Dermis microvascular lymphatic vessel endothelial cell (primary cell): ENCODE measurements at regions not wholly inside any gene's neighbourhood (a gene's known extent, or its start where the extent isn't known, plus 50 kb on each side); places are given as distances from the start of the nearest gene placed in this dataset.
"Not testable (repeated sequence)": the region's sequence is repeated elsewhere in the genome, so short reads cannot be mapped to it uniquely, and the experiment has no call there.

ENCODE experiments used
- DNase-seq, 2 donors: peaks; one replicate each; pipeline versions ENCODE4 v3.0.0 to v3.0.0-alpha.2; 2010; ENCODE audit warnings: low read depth in 2 of 2

GRCh38 chr7:56697058-56697457, 435.2 kb downstream of the ZNF479 start:
- DNase-seq, result not testable (repeated sequence)

GRCh38 chr7:56686276-56686859, 445.9 kb downstream of the ZNF479 start:
- no peak for DNase-seq

- no peak for DNase-seq
Observed at GRCh38 chr7:56639173-56639746, 493.0 kb downstream of the ZNF479 start.

GRCh38 chr7:56609852-56610355, 493.7 kb upstream of the NUPR2 start:
- no peak for DNase-seq

- DNase-seq, result no peak
Observed at GRCh38 chr7:56605146-56605545, 488.9 kb upstream of the NUPR2 start.

- DNase-seq, result no peak
Observed at GRCh38 chr7:56578612-56579011, 462.4 kb upstream of the NUPR2 start.

- no peak for DNase-seq
Observed at GRCh38 chr7:56570968-56571367, 454.8 kb upstream of the NUPR2 start.

GRCh38 chr7:56538541-56539429, 422.6 kb upstream of the NUPR2 start:
- DNase-seq, result no peak

GRCh38 chr7:56537952-56538351, 421.7 kb upstream of the NUPR2 start:
- no peak for DNase-seq

- DNase-seq, result no peak
Observed at GRCh38 chr7:56537477-56537876, 421.3 kb upstream of the NUPR2 start.

GRCh38 chr7:56495165-56495564, 378.9 kb upstream of the NUPR2 start:
- no peak for DNase-seq

GRCh38 chr7:56493704-56494450, 377.7 kb upstream of the NUPR2 start:
- no peak for DNase-seq

- DNase-seq, result no peak
Observed at GRCh38 chr7:56493196-56493595, 377.0 kb upstream of the NUPR2 start.

- DNase-seq, result no peak
Observed at GRCh38 chr7:56491636-56492425, 375.6 kb upstream of the NUPR2 start.

- no peak for DNase-seq
Observed at GRCh38 chr7:56483861-56484550, 367.8 kb upstream of the NUPR2 start.

- no peak for DNase-seq
Observed at GRCh38 chr7:56483153-56483552, 366.9 kb upstream of the NUPR2 start.

GRCh38 chr7:56479748-56480147, 363.5 kb upstream of the NUPR2 start:
- DNase-seq, result no peak

GRCh38 chr7:56479136-56479535, 362.9 kb upstream of the NUPR2 start:
- DNase-seq, result no peak

GRCh38 chr7:56474271-56474670, 358.1 kb upstream of the NUPR2 start:
- DNase-seq, result no peak

- DNase-seq, result no peak
Observed at GRCh38 chr7:56471811-56472210, 355.6 kb upstream of the NUPR2 start.
